ENCODE measurements at regions not wholly inside any gene's neighbourhood (a gene's known extent, or its start where the extent isn't known, plus 50 kb on each side); places are given as distances from the start of the nearest gene placed in this dataset.
"Not testable (repeated sequence)": the region's sequence is repeated elsewhere in the genome, so short reads cannot be mapped to it uniquely, and the experiment has no call there.

DNA sequence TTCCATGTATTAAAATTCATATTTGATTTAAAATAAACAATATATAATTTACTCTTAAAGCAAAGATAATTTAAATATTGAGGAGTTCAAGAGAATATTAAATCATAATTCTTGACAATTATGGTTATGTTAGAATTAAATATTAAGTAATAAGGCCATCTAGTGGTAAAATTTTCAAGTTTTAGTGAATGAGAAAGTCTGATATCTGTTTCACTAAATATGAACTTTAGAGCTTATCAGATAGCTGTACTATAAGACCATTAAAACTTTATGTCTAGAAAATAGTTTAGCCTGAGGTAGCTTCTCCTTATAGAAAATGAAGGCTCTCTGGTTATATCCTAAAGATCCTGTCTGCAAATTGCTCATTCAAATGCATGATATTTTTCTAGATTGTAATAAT, 152.1 kb upstream of the PRSS12 start:
- H3K27me3 ChIP-seq (replicated peaks in 1 of 4; ENCODE audit: control extremely low read depth in 1 of 4, control insufficient read depth in 3 of 4, insufficient read depth in 4 of 4, low read length in 3 of 4); H2AFZ ChIP-seq (ENCODE audit: insufficient read depth, low read depth, low read length, poor library complexity, severe bottlenecking); H3K4me1 ChIP-seq (ENCODE audit: control insufficient read depth in 2 of 2, insufficient read depth in 2 of 2, low read length in 2 of 2); H3K27ac ChIP-seq (ENCODE audit: low read length in 2 of 2); CTCF ChIA-PET; H3K4me1 Mint-ChIP-seq; H3K27me3 Mint-ChIP-seq; H3K9me3 ChIP-seq (ENCODE audit: control extremely low read depth in 1 of 3, control insufficient read depth in 2 of 3, insufficient read depth in 1 of 3, low read length in 2 of 3); H3K4me3 Mint-ChIP-seq; intact Hi-C loops (cut with micrococcal nuclease); ATAC-seq (ENCODE audit: low read depth); H3K36me3 ChIP-seq (replicated peaks in 1 of 2; ENCODE audit: control extremely low read depth in 1 of 2, control insufficient read depth in 1 of 2, extremely low read depth in 1 of 2, insufficient read depth in 2 of 2, low read length in 1 of 2); H3K9ac ChIP-seq (ENCODE audit: low read length); H3K4me2 ChIP-seq (replicated peaks; ENCODE audit: low read depth, low read length, poor library complexity, severe bottlenecking); H3K79me2 ChIP-seq (ENCODE audit: control insufficient read depth, insufficient read depth, low read length); H4K20me1 ChIP-seq (ENCODE audit: control insufficient read depth, insufficient read depth, low read length, poor library complexity, severe bottlenecking); POLR2A ChIA-PET; H3K4me3 ChIP-seq (ENCODE audit: control extremely low read depth in 1 of 5, extremely low read depth in 1 of 5, insufficient read depth in 1 of 5, low read depth in 2 of 5, low read length in 4 of 5); H3K9me3 Mint-ChIP-seq (ENCODE audit: insufficient read depth); DNase-seq; H3K27ac Mint-ChIP-seq: not testable (repeated sequence)

DNA sequence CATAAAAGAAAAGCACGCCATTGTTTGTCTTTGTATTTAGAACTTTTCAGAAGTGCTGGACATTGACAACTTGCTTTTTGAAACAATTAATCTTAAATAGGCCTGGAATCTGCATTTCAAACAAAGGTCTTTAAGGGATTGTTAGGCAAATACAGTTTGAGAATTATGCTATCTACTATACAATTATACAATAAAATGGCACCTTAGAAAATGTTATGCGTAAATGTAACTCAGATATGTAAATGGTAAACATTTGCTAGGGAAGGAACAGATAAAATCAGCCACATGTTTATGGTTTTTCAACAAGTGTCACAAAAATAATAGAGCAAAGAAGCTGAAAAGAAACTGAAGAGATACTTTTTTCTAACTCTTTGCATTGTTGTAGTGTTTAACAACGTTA, 152.7 kb upstream of the PRSS12 start:
- H3K4me3 ChIP-seq (ENCODE audit: control extremely low read depth in 1 of 5, extremely low read depth in 1 of 5, insufficient read depth in 1 of 5, low read depth in 2 of 5, low read length in 4 of 5); DNase-seq; POLR2A ChIA-PET; H3K79me2 ChIP-seq (ENCODE audit: control insufficient read depth, insufficient read depth, low read length); H3K27ac ChIP-seq (ENCODE audit: low read length in 2 of 2); H3K4me2 ChIP-seq (replicated peaks; ENCODE audit: low read depth, low read length, poor library complexity, severe bottlenecking); intact Hi-C loops (cut with micrococcal nuclease); H4K20me1 ChIP-seq (ENCODE audit: control insufficient read depth, insufficient read depth, low read length, poor library complexity, severe bottlenecking); H3K9me3 Mint-ChIP-seq (ENCODE audit: insufficient read depth); H3K27me3 Mint-ChIP-seq; ATAC-seq (ENCODE audit: low read depth); H3K4me3 Mint-ChIP-seq; CTCF ChIA-PET; H3K27ac Mint-ChIP-seq; H3K9ac ChIP-seq (ENCODE audit: low read length); H3K9me3 ChIP-seq (ENCODE audit: control extremely low read depth in 1 of 3, control insufficient read depth in 2 of 3, insufficient read depth in 1 of 3, low read length in 2 of 3); H3K36me3 ChIP-seq (replicated peaks in 1 of 2; ENCODE audit: control extremely low read depth in 1 of 2, control insufficient read depth in 1 of 2, extremely low read depth in 1 of 2, insufficient read depth in 2 of 2, low read length in 1 of 2); H3K27me3 ChIP-seq (replicated peaks in 1 of 4; ENCODE audit: control extremely low read depth in 1 of 4, control insufficient read depth in 3 of 4, insufficient read depth in 4 of 4, low read length in 3 of 4); H2AFZ ChIP-seq (ENCODE audit: insufficient read depth, low read depth, low read length, poor library complexity, severe bottlenecking); H3K4me1 ChIP-seq (ENCODE audit: control insufficient read depth in 2 of 2, insufficient read depth in 2 of 2, low read length in 2 of 2); H3K4me1 Mint-ChIP-seq: not testable (repeated sequence)
- no CpG with 5 or more reads among the region's 3 CpGs for WGBS (ENCODE audit: insufficient coverage)

DNA sequence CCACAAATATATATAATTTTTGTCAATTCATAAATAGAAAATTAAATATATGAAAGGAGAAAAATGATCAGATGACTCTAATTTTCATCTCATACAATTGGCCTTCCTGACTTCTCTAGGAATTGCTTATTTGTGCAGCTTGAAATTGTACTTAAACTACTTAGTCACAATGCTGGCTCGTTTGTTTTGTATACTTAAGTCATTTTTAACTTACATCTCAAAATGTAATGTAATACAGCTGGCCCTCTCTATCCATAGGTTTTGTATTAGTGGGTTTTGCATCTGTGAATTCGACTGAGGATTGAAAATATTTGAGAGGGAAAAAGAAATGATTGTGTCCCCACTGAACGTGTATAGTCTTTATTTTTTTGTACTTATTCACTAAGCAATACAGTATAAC, 160.1 kb upstream of the PRSS12 start:
- H4K20me1 ChIP-seq (ENCODE audit: control insufficient read depth, insufficient read depth, low read length, poor library complexity, severe bottlenecking); H3K27me3 ChIP-seq (replicated peaks in 1 of 4; ENCODE audit: control extremely low read depth in 1 of 4, control insufficient read depth in 3 of 4, insufficient read depth in 4 of 4, low read length in 3 of 4); H3K9me3 Mint-ChIP-seq (ENCODE audit: insufficient read depth); H3K79me2 ChIP-seq (ENCODE audit: control insufficient read depth, insufficient read depth, low read length); H3K4me1 ChIP-seq (ENCODE audit: control insufficient read depth in 2 of 2, insufficient read depth in 2 of 2, low read length in 2 of 2); CTCF ChIA-PET; DNase-seq; H3K4me3 Mint-ChIP-seq; H3K27me3 Mint-ChIP-seq; POLR2A ChIA-PET; H3K4me2 ChIP-seq (replicated peaks; ENCODE audit: low read depth, low read length, poor library complexity, severe bottlenecking); H3K4me1 Mint-ChIP-seq; intact Hi-C loops (cut with micrococcal nuclease); H3K27ac Mint-ChIP-seq; H3K9me3 ChIP-seq (ENCODE audit: control extremely low read depth in 1 of 3, control insufficient read depth in 2 of 3, insufficient read depth in 1 of 3, low read length in 2 of 3); H3K4me3 ChIP-seq (ENCODE audit: control extremely low read depth in 1 of 5, extremely low read depth in 1 of 5, insufficient read depth in 1 of 5, low read depth in 2 of 5, low read length in 4 of 5); H3K27ac ChIP-seq (ENCODE audit: low read length in 2 of 2); ATAC-seq (ENCODE audit: low read depth); H3K9ac ChIP-seq (ENCODE audit: low read length); H2AFZ ChIP-seq (ENCODE audit: insufficient read depth, low read depth, low read length, poor library complexity, severe bottlenecking); H3K36me3 ChIP-seq (replicated peaks in 1 of 2; ENCODE audit: control extremely low read depth in 1 of 2, control insufficient read depth in 1 of 2, extremely low read depth in 1 of 2, insufficient read depth in 2 of 2, low read length in 1 of 2): not testable (repeated sequence)
- no CpG with 5 or more reads among the region's 3 CpGs for WGBS (ENCODE audit: insufficient coverage)

- intact Hi-C loops (cut with micrococcal nuclease); ATAC-seq (ENCODE audit: low read depth): not testable (repeated sequence)
These were observed 161.5 kb upstream of the PRSS12 start for GRCh38 chr4:118514332-118514731.

More at GRCh38 chr4:118514332-118514731, 161.5 kb upstream of the PRSS12 start:
- POLR2A ChIA-PET; H3K9me3 ChIP-seq (ENCODE audit: control extremely low read depth in 1 of 3, control insufficient read depth in 2 of 3, insufficient read depth in 1 of 3, low read length in 2 of 3); H3K27me3 Mint-ChIP-seq; H3K4me3 ChIP-seq (ENCODE audit: control extremely low read depth in 1 of 5, extremely low read depth in 1 of 5, insufficient read depth in 1 of 5, low read depth in 2 of 5, low read length in 4 of 5); H3K27ac Mint-ChIP-seq; H3K36me3 ChIP-seq (replicated peaks in 1 of 2; ENCODE audit: control extremely low read depth in 1 of 2, control insufficient read depth in 1 of 2, extremely low read depth in 1 of 2, insufficient read depth in 2 of 2, low read length in 1 of 2); CTCF ChIA-PET; H3K4me1 ChIP-seq (ENCODE audit: control insufficient read depth in 2 of 2, insufficient read depth in 2 of 2, low read length in 2 of 2); H4K20me1 ChIP-seq (ENCODE audit: control insufficient read depth, insufficient read depth, low read length, poor library complexity, severe bottlenecking); H3K9me3 Mint-ChIP-seq (ENCODE audit: insufficient read depth); H3K4me2 ChIP-seq (replicated peaks; ENCODE audit: low read depth, low read length, poor library complexity, severe bottlenecking); DNase-seq; H3K79me2 ChIP-seq (ENCODE audit: control insufficient read depth, insufficient read depth, low read length); H3K9ac ChIP-seq (ENCODE audit: low read length); H2AFZ ChIP-seq (ENCODE audit: insufficient read depth, low read depth, low read length, poor library complexity, severe bottlenecking); H3K27ac ChIP-seq (ENCODE audit: low read length in 2 of 2); H3K4me3 Mint-ChIP-seq; H3K27me3 ChIP-seq (replicated peaks in 1 of 4; ENCODE audit: control extremely low read depth in 1 of 4, control insufficient read depth in 3 of 4, insufficient read depth in 4 of 4, low read length in 3 of 4); H3K4me1 Mint-ChIP-seq: not testable (repeated sequence)
- WGBS (ENCODE audit: insufficient coverage): no CpG with 5 or more reads among the region's 3 CpGs

Measured in B cell (primary cell).